GM10266 (cell line): ENCODE measurements at regions not wholly inside any gene's neighbourhood (a gene's known extent, or its start where the extent isn't known, plus 50 kb on each side); places are given as distances from the start of the nearest gene placed in this dataset.

Experiments
- DNase-seq: peaks from one replicate; pipeline ENCODE4 v3.0.0; 2012; ENCODE audit errors: extremely low spot score
- TF ChIP-seq, protein P1 (sequence below): IDR thresholded peaks from 2 replicates; pipeline ENCODE4 v1.5.1; 2012; ENCODE audit warnings: mild to moderate bottlenecking, low read depth; ENCODE audit not compliant: control insufficient read depth, insufficient read depth; ENCODE audit errors: missing control alignments

DNA sequence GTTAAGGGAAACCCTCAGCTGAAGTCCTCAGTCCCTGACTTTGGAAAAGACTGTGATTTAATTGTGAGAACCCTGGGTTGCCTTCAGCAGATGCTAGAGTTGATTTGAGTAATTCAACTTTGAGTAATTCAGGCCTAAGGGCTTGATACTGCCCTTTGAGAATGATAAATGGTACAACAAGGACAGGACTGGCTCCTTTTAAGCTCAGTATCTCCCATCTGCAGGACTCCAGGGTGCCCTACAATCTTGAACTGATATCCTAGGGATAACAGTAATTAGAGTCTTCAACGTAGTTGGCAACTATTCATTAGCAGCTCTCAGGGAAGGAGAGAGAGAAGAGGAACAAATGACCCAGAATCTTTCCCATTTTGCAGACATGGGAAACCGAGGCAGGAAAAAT is 186.4 kb downstream of the GATA3 start:
- no peak for DNase-seq
- TF ChIP-seq, protein P1, sequence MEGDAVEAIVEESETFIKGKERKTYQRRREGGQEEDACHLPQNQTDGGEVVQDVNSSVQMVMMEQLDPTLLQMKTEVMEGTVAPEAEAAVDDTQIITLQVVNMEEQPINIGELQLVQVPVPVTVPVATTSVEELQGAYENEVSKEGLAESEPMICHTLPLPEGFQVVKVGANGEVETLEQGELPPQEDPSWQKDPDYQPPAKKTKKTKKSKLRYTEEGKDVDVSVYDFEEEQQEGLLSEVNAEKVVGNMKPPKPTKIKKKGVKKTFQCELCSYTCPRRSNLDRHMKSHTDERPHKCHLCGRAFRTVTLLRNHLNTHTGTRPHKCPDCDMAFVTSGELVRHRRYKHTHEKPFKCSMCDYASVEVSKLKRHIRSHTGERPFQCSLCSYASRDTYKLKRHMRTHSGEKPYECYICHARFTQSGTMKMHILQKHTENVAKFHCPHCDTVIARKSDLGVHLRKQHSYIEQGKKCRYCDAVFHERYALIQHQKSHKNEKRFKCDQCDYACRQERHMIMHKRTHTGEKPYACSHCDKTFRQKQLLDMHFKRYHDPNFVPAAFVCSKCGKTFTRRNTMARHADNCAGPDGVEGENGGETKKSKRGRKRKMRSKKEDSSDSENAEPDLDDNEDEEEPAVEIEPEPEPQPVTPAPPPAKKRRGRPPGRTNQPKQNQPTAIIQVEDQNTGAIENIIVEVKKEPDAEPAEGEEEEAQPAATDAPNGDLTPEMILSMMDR: no peak

- no peak for DNase-seq
- TF ChIP-seq, protein P1: no peak
Measured at GRCh38 chr10:8242295-8242872, 187.9 kb downstream of the GATA3 start.

DNA sequence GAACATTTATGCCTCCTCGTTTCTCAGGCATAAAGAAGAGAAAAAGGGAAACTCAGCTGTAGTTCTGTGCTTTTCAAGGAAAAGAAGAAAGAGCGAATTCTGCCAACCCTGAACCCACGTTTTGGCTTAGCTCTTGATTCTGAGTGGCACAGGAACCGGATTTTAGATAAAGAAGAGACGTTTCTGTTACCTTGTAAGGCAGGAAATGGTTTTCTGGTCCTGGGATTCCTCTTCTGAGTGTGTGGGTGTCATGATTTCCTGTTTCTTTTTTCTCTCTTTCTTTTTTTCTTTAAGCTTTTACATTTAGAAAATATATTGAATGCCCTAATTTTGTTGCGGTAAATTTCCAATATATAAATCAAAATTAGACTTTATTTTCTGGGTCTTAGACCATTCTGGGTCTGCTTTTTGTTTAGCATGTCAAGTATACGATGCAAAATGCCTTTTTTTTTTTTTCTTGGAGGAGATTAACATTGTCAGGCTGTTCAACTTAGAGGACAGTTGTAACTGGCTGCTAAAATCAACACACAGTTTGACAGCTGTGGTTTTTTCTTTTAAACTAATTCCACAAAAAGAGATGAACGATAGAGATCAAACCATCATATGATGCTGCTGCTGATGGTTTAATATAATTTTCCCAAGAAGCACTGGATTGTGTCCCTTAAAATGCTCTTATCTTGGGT is 190.8 kb downstream of the GATA3 start:
- TF ChIP-seq, protein P1: no peak
- DNase-seq: no peak

GRCh38 chr10:8245814-8246142 is 191.3 kb downstream of the GATA3 start:
- no peak for DNase-seq
- TF ChIP-seq, protein P1: no peak

GRCh38 chr10:8246548-8246947 is 192.1 kb downstream of the GATA3 start:
- TF ChIP-seq, protein P1: no peak
- no peak for DNase-seq

- DNase-seq: no peak
- TF ChIP-seq, protein P1: no peak
Measured at GRCh38 chr10:8247191-8247590, 192.7 kb downstream of the GATA3 start.

DNA sequence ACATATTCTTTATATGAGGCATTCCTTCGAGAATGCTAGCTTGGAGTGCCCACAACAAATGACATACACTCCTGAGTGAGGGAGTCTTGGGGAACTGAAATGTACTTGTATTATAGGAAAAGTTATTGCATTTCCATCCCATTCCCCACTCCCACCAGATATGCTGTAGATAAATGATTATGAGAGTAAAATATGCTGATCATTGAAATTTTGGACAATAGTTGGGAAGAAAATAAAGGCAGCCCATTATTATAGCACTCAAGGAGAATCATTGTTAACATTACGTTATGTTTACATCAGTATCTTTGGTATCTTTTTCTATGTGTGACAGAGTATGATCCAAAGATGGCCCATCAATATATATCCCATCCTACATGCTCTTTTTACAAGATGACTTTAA is 194.4 kb downstream of the GATA3 start:
- TF ChIP-seq, protein P1: no peak
- no peak for DNase-seq
